Hematopoietic multipotent progenitor cell treated with erythropoietin and hydrocortisone succinate and interleukin-3 and kit ligand, for 8 days (in vitro differentiated cells): ENCODE measurements at regions not wholly inside any gene's neighbourhood (a gene's known extent, or its start where the extent isn't known, plus 50 kb on each side); places are given as distances from the start of the nearest gene placed in this dataset.
"Not testable (repeated sequence)": the region's sequence is repeated elsewhere in the genome, so short reads cannot be mapped to it uniquely, and the experiment has no call there.

ENCODE experiments used
- DNase-seq: peaks from one replicate; pipeline ENCODE4 v3.0.0-alpha.2; 2015

- no peak for DNase-seq
Observed at GRCh38 chr5:92215116-92215515, 832.0 kb upstream of the ARRDC3 start.

GRCh38 chr5:92208265-92208664, 825.1 kb upstream of the ARRDC3 start:
- no peak for DNase-seq

GRCh38 chr5:92207151-92207550, 824.0 kb upstream of the ARRDC3 start:
- no peak for DNase-seq

GRCh38 chr5:92206681-92207080, 823.6 kb upstream of the ARRDC3 start:
- DNase-seq = no peak

GRCh38 chr5:92199035-92199434, 815.9 kb upstream of the ARRDC3 start:
- not testable (repeated sequence) for DNase-seq

GRCh38 chr5:92181656-92182055, 798.5 kb upstream of the ARRDC3 start:
- no peak for DNase-seq

- DNase-seq = no peak
Observed at GRCh38 chr5:92180391-92180790, 797.3 kb upstream of the ARRDC3 start.

- no peak for DNase-seq
Observed at GRCh38 chr5:92179651-92180050, 796.5 kb upstream of the ARRDC3 start.

- DNase-seq = no peak
Observed at GRCh38 chr5:92177926-92178487, 794.9 kb upstream of the ARRDC3 start.

GRCh38 chr5:92163906-92164305, 780.8 kb upstream of the ARRDC3 start:
- no peak for DNase-seq

- no peak for DNase-seq
Observed at GRCh38 chr5:92147798-92148197, 764.7 kb upstream of the ARRDC3 start.

- no peak for DNase-seq
Observed at GRCh38 chr5:92147266-92147665, 764.1 kb upstream of the ARRDC3 start.

- no peak for DNase-seq
Observed at GRCh38 chr5:92145852-92146251, 762.7 kb upstream of the ARRDC3 start.

- DNase-seq = no peak
Observed at GRCh38 chr5:92144824-92145223, 761.7 kb upstream of the ARRDC3 start.

GRCh38 chr5:92132294-92132908, 749.3 kb upstream of the ARRDC3 start:
- DNase-seq = not testable (repeated sequence)

GRCh38 chr5:92126182-92126581, 743.1 kb upstream of the ARRDC3 start:
- DNase-seq = no peak

- no peak for DNase-seq
Observed at GRCh38 chr5:92119110-92119509, 736.0 kb upstream of the ARRDC3 start.

- no peak for DNase-seq
Observed at GRCh38 chr5:92106808-92107207, 723.7 kb upstream of the ARRDC3 start.

- DNase-seq = no peak
Observed at GRCh38 chr5:92104126-92104525, 721.0 kb upstream of the ARRDC3 start.

- DNase-seq = no peak
Observed at GRCh38 chr5:92102313-92102712, 719.2 kb upstream of the ARRDC3 start.

- no peak for DNase-seq
Observed at GRCh38 chr5:92092239-92092638, 709.1 kb upstream of the ARRDC3 start.

- no peak for DNase-seq
Observed at GRCh38 chr5:92086059-92086811, 703.1 kb upstream of the ARRDC3 start.

- no peak for DNase-seq
Observed at GRCh38 chr5:92081958-92082712, 699.0 kb upstream of the ARRDC3 start.

GRCh38 chr5:92070786-92071185, 687.7 kb upstream of the ARRDC3 start:
- DNase-seq = no peak
